ENCODE measurements at regions not wholly inside any gene's neighbourhood (a gene's known extent, or its start where the extent isn't known, plus 50 kb on each side); places are given as distances from the start of the nearest gene placed in this dataset.

DNA sequence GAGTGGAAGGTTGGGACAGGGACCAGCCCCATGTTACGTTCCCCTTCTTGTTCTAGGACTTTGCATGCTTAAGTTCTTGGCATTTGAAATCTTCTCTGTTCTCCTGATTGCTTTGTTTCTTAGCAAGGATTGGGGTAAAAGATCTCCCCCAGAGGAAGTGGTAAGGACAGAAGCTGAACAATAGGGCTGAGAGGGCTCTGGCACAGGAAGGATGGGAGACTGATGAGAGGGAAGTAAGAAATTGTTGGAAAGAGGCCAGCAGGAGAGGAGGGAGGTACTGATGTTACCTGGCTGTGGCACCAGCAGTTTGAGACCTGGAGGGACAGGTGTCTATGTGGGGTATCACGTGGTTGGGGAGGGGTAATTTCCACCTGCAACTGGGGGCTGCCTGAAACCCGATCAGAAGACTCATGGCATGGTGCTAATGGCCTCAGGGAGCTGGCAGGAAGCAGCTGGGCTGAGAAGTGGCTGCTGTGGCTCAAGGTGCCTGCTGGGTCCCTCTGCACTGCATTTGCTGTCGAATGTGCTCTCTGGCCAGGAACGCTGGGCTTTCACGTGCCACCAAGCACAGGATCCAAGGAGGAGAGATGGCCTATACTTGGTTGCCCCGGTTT is 108.4 kb downstream of the LSM3 start:
- no peak for DNase-seq (ENCODE audit: low read depth)

DNA sequence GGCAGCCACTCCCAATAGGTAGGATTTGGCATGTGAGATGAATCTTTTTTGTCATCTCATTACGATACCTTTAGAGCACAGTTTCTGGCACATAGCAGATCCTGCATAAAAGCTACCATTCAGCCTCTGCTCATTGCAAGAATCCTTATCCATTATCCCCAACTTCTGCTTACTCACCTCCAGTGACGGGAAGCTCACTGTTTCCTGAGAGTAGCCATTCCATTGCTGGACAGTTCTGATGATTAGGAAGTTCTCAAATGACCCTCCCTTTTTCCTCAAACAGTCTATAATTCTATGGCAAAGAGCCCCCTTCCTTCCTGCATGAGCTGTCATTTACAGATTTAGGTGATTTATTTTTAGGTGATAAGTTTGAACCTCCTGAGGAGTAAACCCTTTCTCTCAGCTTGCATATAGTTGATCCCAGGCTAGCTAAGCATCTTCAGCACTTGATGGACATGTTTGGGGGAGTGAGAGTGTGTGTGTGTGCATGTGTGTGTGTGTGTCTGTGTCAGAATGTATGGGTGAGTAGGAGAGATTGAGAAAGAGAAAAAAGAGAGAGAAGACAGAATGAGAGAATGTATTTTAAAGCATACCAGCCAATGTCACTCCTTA is 109.7 kb downstream of the LSM3 start:
- no peak for DNase-seq (ENCODE audit: low read depth)

DNA sequence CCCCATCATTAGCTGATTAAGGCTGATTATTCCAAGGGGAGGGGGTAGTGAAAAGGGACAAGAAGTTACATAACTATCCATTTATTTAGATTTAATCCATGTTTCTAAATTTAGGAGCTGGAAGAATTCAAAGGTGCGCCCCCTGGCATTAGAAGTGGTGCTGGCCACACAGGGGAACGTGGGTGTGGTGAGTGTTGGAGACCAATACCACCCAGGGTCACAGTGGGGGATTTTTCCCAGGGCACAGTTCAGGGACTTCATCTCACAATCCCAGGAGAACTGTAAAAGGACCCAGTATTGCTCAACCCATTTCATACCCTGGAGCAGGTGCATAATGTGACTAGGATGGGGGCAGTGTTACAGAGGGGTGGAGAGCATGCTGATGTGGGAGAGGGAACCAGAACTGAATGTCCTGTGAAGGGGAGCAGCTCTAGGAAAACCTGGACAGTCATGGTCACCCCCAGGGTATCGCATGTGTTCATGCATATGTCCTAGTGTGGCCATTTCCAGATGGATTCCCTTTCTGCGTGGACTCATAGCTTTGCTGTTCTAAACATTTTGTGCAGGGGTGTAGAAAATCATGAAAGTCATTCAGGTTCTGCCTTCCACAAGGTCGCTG is 110.3 kb downstream of the LSM3 start:
- DNase-seq (ENCODE audit: low read depth), result no peak

DNA sequence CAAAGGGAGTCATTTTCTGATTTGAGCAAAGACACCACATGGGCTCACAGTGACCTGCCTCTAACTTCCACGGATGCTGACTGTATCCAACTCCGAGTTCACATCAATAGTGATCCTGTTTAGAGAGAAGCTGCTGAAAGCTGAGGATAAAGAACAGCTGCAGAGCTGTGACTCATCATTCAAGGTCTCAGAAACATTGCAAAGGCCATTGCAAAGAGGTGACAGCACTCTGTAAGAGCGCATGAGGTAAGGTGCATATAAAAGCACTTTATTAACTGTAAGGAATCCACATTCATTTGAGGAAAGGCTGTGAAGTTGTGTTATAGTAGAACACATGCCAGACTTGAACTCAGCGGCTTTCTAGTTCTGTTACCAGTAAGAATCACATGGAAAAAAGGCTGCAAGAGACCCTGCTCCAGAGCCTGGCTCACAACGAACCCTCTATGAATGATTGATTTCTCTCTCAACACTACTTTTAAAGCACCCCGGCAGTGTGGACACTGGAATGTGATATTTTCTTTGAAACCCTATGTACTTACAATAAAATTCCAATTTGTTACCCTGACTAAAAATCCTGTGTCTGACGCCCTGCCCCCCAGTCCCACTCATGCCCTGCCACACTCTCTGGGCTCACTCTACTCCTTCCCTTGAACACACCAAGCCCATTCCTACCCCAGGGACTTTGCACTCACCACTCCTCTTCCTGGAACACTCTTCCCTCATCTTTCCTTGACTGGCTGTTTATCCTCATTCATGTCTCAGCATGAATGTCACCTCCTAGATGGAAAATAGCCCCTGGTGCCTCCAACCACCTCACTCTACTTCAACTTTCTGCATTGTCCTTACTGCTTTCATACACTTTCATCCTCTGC is 111.2 kb downstream of the LSM3 start:
- DNase-seq (ENCODE audit: low read depth), result peak; percentile 68

DNA sequence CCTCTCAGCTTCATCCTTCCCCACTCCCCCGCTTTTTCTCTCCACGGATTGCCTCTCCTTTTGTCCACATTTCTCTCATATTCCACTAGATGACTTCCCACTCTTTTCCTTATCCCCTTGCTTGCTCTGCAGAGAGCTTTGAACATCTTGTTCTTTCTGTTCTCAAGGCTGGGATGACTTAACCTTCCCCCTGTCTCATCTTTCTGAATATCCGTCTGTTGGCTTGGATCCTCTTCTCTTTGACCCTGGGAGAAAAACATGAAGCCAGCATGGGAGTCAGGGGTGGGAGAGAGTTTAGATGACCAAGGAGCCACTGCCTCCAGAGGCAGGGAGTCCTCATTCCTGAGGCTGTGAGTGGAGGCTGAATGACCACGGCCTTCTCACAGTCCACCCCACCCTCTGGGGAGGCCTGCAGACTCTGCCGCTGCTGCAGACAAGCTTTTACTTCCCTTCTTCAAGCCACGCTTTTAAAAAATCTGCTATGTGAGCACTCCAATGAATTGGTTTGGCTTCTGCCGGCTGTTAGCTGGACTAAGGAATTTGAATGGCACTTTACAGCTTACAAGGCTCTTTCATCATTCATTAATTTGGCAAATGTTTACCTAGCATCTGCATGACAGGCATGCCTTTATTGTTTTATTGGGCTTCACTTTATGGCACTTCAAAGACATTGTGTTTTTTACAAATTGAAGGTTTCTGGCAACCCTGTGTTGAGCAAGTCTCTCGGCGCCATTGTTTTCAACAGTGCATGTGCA is 111.6 kb upstream of the SLC6A6 start:
- peak; percentile 21 for DNase-seq (ENCODE audit: low read depth)

- DNase-seq (ENCODE audit: low read depth), result no peak
These were observed 107.4 kb upstream of the SLC6A6 start for GRCh38 chr3:14295037-14295436.

DNA sequence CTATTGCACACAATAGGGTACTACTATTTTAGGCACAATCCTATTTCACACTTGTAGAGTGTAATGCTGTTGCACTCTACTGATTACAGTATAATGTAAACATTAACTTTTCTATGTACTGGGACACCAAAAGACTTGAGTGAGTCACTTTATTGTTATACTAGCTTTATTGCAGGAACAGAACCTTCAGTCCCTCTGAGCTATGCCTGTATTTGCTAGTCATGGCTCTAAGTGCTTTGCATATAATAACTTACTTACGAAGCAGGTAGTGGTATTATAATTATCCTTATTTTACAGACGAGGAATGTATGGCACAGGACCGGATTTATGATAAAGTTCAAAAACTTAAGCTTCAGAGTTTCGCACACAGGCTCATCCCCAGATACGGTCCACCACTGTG is 106.6 kb upstream of the SLC6A6 start:
- no peak for DNase-seq (ENCODE audit: low read depth)

GRCh38 chr3:14297305-14297704 is 105.1 kb upstream of the SLC6A6 start:
- DNase-seq (ENCODE audit: low read depth), result no peak

- no peak for DNase-seq (ENCODE audit: low read depth)
These were observed 104.6 kb upstream of the SLC6A6 start for GRCh38 chr3:14297784-14298236.

DNA sequence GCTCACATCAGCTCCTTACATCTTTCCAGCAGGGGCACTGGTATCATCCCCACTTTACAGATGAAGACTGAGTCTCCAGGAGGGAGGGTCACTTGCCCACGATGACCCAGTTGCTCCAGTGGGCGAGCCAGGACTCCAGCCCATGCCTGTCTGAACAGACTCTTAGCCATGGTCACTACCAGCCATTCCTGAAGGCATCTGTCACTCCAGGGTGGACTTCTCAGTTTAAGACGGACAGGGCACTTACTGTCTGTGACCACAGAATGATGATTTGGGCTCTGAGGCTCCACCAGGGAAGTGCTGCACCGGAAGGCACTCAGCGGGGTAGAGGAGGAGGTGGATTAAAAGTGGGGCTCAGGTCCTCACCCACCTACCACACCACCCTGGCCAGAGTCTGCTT is 104.0 kb upstream of the SLC6A6 start:
- no peak for DNase-seq (ENCODE audit: low read depth)

DNA sequence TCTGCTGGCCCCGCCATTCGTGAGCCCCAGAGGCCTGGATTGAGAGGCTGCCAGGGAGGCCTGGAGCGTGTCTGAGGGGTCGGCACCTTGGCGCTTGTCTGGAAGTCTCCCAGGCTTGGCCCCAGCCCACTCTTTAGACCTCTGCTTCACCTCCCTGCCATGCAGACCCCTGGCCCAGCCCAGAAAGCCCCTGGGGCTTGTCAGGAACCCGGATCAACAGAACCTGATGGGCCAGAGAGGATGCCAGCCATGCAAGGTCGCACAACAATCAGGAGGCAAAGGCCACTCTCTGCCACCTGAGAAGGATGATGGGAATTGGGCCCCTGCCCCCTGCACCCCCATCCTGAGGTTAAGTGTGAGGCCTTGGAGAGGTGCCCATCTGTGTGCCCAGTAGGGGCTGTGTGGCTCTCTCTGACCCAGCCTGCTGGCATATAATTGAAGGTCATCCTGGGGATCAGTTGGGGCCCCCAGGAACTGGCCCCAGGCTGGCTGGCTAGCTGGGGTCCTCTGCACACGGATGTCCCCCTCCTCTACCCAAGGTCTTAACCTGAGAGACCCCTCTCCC is 103.3 kb upstream of the SLC6A6 start:
- DNase-seq (ENCODE audit: low read depth), result no peak

DNA sequence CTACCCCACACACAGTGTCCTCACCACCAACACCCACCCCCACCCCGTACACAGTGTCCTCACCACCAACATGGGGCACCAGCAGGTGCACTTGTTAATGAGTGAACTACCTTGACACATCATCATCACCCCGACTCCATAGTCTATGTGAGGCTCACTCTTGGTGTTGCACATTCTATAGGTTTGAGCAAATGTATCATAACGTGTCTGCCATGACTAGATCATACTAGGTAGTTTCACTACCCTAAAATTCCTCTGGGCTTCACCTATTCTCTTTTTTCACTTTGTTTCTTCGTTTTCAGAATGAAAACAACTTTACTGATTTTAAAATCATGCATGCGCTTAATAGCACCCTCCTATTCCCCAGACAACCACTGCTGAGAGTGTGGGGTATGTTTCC is 102.6 kb upstream of the SLC6A6 start:
- no peak for DNase-seq (ENCODE audit: low read depth)

DNA sequence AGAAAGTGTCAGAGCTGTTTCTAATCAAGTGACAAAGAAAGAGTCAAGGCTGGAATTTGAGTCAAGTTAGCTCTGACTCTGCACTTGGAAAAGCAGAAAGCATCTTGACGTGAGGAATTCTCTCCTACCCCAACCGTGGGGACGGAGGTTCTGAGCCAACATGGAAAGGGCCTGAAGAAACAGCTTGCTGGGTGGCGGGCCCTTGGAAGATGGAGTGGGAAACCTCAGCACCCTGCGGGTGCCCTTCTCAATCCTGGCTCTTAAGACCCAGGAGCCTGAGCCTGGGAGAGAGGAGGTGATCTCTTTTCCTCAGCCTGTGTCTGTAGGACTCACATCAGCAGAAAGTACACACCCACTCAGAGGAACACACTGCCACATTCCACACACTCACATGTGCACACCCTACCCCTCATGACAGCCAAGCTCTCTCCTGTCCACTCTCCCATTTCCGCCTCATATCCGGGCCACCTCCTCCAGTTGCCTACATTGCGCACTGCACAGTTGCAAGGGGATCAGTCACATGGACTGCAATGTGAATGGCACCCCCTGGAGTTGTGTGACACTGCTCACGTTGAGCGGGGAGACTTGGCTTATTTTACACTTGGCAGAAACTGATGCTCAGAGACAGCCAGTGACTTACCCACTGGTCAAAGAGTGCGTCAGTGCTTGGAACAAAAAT is 101.5 kb upstream of the SLC6A6 start:
- DNase-seq (ENCODE audit: low read depth), result no peak

- no peak for DNase-seq (ENCODE audit: low read depth)
These were observed 100.8 kb upstream of the SLC6A6 start for GRCh38 chr3:14301558-14301957.

DNA sequence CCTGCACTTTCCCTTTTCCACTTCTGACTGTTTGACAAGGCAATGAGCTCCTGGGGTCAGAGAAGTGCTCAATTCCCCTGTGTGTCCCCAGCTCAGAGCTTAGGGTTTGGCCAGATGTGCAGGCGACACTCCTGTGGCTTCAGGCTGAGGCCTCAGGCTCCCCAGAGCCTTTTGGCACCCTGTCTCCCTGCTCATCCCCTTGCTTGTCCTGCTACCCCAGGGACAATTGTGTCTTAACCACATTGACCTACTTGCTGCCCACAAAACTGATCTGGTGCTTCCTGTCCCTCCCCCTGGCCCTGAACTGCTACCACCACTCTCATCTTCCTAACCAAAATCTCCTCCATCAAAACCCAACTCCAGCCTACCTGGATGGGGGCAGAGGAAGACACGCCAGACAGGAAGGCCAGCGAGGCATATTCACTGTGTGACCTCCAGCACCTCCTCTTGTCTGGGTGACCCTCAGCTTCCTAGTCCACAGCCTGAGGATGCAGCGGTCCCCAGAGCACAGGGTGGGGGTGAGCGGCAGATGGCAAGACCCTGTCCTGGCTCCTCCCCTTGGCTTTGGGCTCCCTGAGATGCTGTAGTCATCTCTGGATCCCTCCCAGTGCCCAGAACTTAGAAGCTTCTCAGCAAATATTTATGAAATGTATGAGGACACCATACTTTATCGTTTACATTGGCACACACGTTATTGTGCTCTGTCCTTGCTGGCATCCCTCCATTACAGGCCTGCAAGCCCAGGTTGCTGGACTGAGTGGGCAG is 98.9 kb upstream of the SLC6A6 start:
- no peak for DNase-seq (ENCODE audit: low read depth)

- DNase-seq (ENCODE audit: low read depth), result no peak
These were observed 98.0 kb upstream of the SLC6A6 start for GRCh38 chr3:14304101-14305045.

- DNase-seq (ENCODE audit: low read depth), result no peak
These were observed 97.1 kb upstream of the SLC6A6 start for GRCh38 chr3:14305324-14305723.

DNA sequence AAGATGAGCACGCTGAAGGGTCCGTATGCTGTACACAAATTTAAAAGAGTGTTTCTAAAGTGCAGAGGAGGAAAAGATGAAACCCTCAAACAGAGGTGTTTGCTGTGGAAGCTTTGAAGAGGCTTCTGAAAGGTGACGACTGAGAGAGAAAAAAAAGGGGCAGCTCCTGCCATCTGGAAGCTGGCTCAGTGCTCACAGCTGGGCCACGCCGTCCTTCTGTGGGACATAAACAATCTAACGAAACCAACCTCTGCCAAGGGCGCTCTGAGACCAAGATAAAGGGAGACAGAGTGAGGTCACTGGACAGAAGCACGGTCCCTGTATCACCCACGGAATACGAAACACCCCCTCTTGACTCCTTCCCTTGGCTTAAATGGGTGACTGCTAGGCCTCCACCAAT is 96.3 kb upstream of the SLC6A6 start:
- no peak for DNase-seq (ENCODE audit: low read depth)

DNA sequence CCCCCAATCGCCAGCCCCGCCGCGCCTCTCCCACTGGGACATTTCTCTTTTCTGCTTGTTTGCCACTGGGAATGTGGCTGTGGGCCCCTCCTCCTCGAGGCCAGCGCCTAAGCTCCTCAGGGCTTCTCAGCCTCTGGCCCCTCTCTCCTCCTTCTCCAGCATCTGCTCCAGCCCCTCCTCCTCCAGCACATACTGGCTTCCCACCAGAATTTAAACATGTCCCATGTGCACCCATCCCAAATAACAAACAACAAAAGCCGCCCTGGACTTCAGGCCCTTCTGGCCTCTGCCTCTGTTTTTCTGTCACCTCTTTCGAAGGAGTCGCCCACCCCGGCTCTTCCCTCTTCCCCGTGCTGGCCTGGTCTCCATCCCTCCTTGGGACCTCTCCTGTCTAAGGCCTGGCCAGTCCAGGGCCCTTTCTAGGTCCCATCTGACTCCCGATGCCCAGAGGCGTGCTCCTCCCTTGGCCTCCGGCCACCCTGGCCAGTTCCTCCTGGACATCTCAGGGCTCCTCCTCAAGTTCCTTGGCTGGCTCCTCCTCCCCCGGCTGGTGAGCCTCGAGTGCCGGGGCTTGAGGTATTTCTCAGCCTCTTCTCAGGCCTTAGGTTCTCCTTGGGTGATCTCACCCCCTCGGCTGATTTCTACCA is 94.6 kb upstream of the SLC6A6 start:
- no peak for DNase-seq (ENCODE audit: low read depth)

All from GM04503 (cell line).